A549 (cell line): ENCODE measurements at regions not wholly inside any gene's neighbourhood (a gene's known extent, or its start where the extent isn't known, plus 50 kb on each side); places are given as distances from the start of the nearest gene placed in this dataset.

ENCODE experiments used
- ATAC-seq, 2 experiments: fragments of 200-7000 bp in 1 of 2; fragments of >200 bp in 1 of 2; cut with Nextera tagmentation in 1 of 2; cut with Tn5 transposase in 1 of 2; 3 replicates each; pipeline versions ENCODE4 v1.8.0 to v1.9.1; 2018 to 2020; ENCODE audit warnings: mild to moderate bottlenecking in 1 of 2, moderate library complexity in 1 of 2
- CTCF ChIA-PET: fragments of 300-600 bp; sonication (Branson Sonifier 250); formaldehyde crosslinking; extraction: SDS; loops from one replicate; lab custom pipeline; 2021; ENCODE audit warnings: antibody characterized with exemption, inconsistent platforms; lab: Yijun Ruan, JAX
- POLR2A ChIA-PET: fragments of 350-600 bp; formaldehyde crosslinking; extraction: SDS; loops from one replicate; lab custom pipeline; 2021; ENCODE audit warnings: antibody characterized with exemption, inconsistent platforms; lab: Yijun Ruan, JAX
- DNase-seq, 2 experiments: peaks; one replicate each; pipeline versions ENCODE4 v3.0.0 to v3.0.0-alpha.2; 2011 to 2016; ENCODE audit warnings: low read depth in 1 of 2, low spot score in 1 of 2
- FAIRE-seq: peaks from 2 replicates; lab custom pipeline; 2011; peaks lifted over from hg19 to GRCh38; lab: Jason Lieb, UNC
- H3K27ac ChIP-seq, 2 experiments: fragments of >200 bp; sonication (Bioruptor Twin); formaldehyde crosslinking; 3 replicates each; pipeline ENCODE4 v1.5.1; 2016 to 2017
- H3K4me1 ChIP-seq: fragments of >200 bp; sonication (Bioruptor Twin); formaldehyde crosslinking; 3 replicates; pipeline ENCODE4 v1.6.1; 2016
- H3K4me2 ChIP-seq: fragments of >200 bp; sonication (Bioruptor Twin); formaldehyde crosslinking; 3 replicates; pipeline ENCODE4 v1.6.1; 2016
- H3K4me3 ChIP-seq: fragments of >200 bp; sonication (Bioruptor Twin); formaldehyde crosslinking; 3 replicates; pipeline ENCODE4 v1.5.1; 2016
- H3K9me3 ChIP-seq: fragments of >200 bp; sonication (Bioruptor Twin); formaldehyde crosslinking; 3 replicates; pipeline ENCODE4 v1.6.1; 2016
- BHLHE40 ChIP-seq: IDR thresholded peaks from 2 replicates; pipeline ENCODE4 v1.6.1; 2012; ENCODE audit warnings: low read depth, low read length, inconsistent platforms
- CHD2 ChIP-seq: fragments of 150-350 bp; IDR thresholded peaks from 2 replicates; pipeline ENCODE4 v1.6.1; 2014; ENCODE audit warnings: low read length; ENCODE audit not compliant: partially characterized antibody
- CHD4 ChIP-seq: fragments of 200-600 bp; sonication (generic); IDR thresholded peaks from 2 replicates; pipeline ENCODE4 v1.6.1; 2016; ENCODE audit warnings: antibody characterized with exemption, mild to moderate bottlenecking, borderline replicate concordance
- EHF ChIP-seq: fragments of 250-450 bp; sonication (Bioruptor Pico); IDR thresholded peaks from 2 replicates; pipeline ENCODE4 v1.5.0; 2020; ENCODE audit warnings: mild to moderate bottlenecking
- ESRRA ChIP-seq: fragments of 150-350 bp; IDR thresholded peaks from 2 replicates; pipeline ENCODE4 v1.6.1; 2014; ENCODE audit warnings: mild to moderate bottlenecking, low read length, borderline replicate concordance
- FOSB ChIP-seq: fragments of 250-450 bp; sonication (Bioruptor Pico); IDR thresholded peaks from 2 replicates; pipeline ENCODE4 v1.5.0; 2020; ENCODE audit warnings: mild to moderate bottlenecking, moderate library complexity
- FOSL2 ChIP-seq, 2 experiments: fragments of 450-650 bp in 1 of 2; fragments of >200 bp in 1 of 2; sonication (Bioruptor Twin) in 1 of 2; formaldehyde crosslinking; IDR thresholded peaks; 2 replicates each; pipeline versions ENCODE4 v1.5.0 to v1.6.1; 2016 to 2020; ENCODE audit warnings: mild to moderate bottlenecking in 1 of 2, moderate library complexity in 1 of 2
- GATA3 ChIP-seq: IDR thresholded peaks from 2 replicates; pipeline ENCODE4 v1.6.1; 2012; ENCODE audit warnings: borderline replicate concordance
- HDAC2 ChIP-seq: fragments of 200-600 bp; sonication (generic); IDR thresholded peaks from 2 replicates; pipeline ENCODE4 v1.6.1; 2016
- HOXB13 ChIP-seq: fragments of 250-450 bp; sonication (Bioruptor Pico); IDR thresholded peaks from 2 replicates; pipeline ENCODE4 v1.5.0; 2020; ENCODE audit warnings: low read depth, mild to moderate bottlenecking, moderate library complexity
- HOXB5 ChIP-seq: fragments of 250-450 bp; sonication (Bioruptor Pico); IDR thresholded peaks from 2 replicates; pipeline ENCODE4 v1.5.0; 2020; ENCODE audit warnings: mild to moderate bottlenecking, moderate library complexity
- KDM1A ChIP-seq: fragments of 200-600 bp; sonication (generic); IDR thresholded peaks from 2 replicates; pipeline ENCODE4 v1.6.1; 2016; ENCODE audit warnings: low read depth, mild to moderate bottlenecking
- MYC ChIP-seq: IDR thresholded peaks from 2 replicates; pipeline ENCODE4 v1.6.1; 2012; ENCODE audit warnings: mild to moderate bottlenecking, inconsistent platforms, low read length, improper control_type of control experiment, borderline replicate concordance
- NFE2L2 ChIP-seq: fragments of 150-350 bp; conservative IDR thresholded peaks from 2 replicates; pipeline ENCODE4 v1.6.1; 2014; ENCODE audit warnings: low read length
- NPAS2 ChIP-seq: fragments of 250-450 bp; sonication (Bioruptor Pico); IDR thresholded peaks from 2 replicates; pipeline ENCODE4 v1.8.0; 2022; ENCODE audit warnings: mild to moderate bottlenecking, moderate library complexity, borderline replicate concordance
- RARB ChIP-seq: fragments of 250-450 bp; sonication (Bioruptor Pico); IDR thresholded peaks from 2 replicates; pipeline ENCODE4 v1.8.0; 2021; ENCODE audit warnings: mild to moderate bottlenecking, moderate library complexity
- RCOR1 ChIP-seq: fragments of 150-350 bp; IDR thresholded peaks from 2 replicates; pipeline ENCODE4 v1.6.1; 2014; ENCODE audit warnings: antibody characterized with exemption, low read length, low read depth
- RFX5 ChIP-seq: fragments of 450-650 bp; IDR thresholded peaks from 2 replicates; pipeline ENCODE4 v1.7.1; 2014; ENCODE audit warnings: antibody characterized with exemption, mild to moderate bottlenecking, moderate library complexity
- SMC3 ChIP-seq: fragments of >200 bp; sonication (Bioruptor Twin); formaldehyde crosslinking; IDR thresholded peaks from 3 replicates; pipeline ENCODE4 v1.6.1; 2018; ENCODE audit warnings: inconsistent platforms
- TP53 ChIP-seq: fragments of 250-450 bp; sonication (Bioruptor Pico); IDR thresholded peaks from 2 replicates; pipeline ENCODE4 v1.5.0; 2021; ENCODE audit warnings: mild to moderate bottlenecking, moderate library complexity
- ZFP36 ChIP-seq: fragments of 450-650 bp; IDR thresholded peaks from 2 replicates; pipeline ENCODE4 v1.6.1; 2014; ENCODE audit warnings: borderline replicate concordance; ENCODE audit not compliant: partially characterized antibody
- WGBS: methylation state at CpG from one replicate; pipeline ENCODE4 v1.1.6; 2017; ENCODE audit errors: missing lambda C conversion rate; 5-methylcytosine and 5-hydroxymethylcytosine counted together
- TF ChIP-seq, protein P1 (sequence below): IDR thresholded peaks from 2 replicates; pipeline ENCODE4 v1.6.1; 2012
- TF ChIP-seq, protein P2 (sequence below): fragments of 250-450 bp; sonication (Bioruptor Pico); IDR thresholded peaks from 2 replicates; pipeline ENCODE4 v1.5.0; 2020; ENCODE audit warnings: low read depth, mild to moderate bottlenecking, moderate library complexity
- TF ChIP-seq, protein P3 (sequence below): fragments of >200 bp; sonication (Bioruptor Twin); formaldehyde crosslinking; IDR thresholded peaks from 3 replicates; pipeline ENCODE4 v1.5.1; 2016
- TF ChIP-seq, protein P4 (sequence below): IDR thresholded peaks from 2 replicates; pipeline ENCODE4 v1.6.1; 2012

DNA sequence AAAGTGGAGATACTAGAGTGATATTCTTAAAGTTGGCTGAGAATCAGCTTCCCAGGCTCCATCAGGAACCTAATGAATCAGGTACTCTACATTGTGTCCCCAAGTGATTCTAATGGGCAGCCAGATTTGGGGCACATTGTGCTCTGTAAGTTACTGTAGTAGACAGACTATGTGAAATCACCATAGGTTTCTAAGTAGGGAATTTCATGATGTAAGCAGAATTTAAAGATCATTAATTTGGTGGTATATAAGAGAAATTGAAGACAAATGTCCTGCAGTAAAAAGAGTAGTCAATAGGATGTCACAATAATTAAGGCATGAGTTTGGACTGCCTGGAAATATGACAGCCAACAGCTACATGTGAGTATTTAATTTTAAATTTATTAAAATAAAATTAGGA is 602.4 kb upstream of the ACVR2A start (continued):
- TF ChIP-seq, protein P1, sequence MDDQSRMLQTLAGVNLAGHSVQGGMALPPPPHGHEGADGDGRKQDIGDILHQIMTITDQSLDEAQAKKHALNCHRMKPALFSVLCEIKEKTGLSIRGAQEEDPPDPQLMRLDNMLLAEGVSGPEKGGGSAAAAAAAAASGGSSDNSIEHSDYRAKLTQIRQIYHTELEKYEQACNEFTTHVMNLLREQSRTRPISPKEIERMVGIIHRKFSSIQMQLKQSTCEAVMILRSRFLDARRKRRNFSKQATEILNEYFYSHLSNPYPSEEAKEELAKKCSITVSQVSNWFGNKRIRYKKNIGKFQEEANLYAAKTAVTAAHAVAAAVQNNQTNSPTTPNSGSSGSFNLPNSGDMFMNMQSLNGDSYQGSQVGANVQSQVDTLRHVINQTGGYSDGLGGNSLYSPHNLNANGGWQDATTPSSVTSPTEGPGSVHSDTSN = no peak
- TF ChIP-seq CHD4 (no peak), EHF (no peak), GATA3 (no peak), RCOR1 (no peak), CHD2 (no peak), HDAC2 (no peak), HOXB5 (CRISPR knock-in tag) (no peak), ZFP36 (no peak), SMC3 (no peak)

DNA sequence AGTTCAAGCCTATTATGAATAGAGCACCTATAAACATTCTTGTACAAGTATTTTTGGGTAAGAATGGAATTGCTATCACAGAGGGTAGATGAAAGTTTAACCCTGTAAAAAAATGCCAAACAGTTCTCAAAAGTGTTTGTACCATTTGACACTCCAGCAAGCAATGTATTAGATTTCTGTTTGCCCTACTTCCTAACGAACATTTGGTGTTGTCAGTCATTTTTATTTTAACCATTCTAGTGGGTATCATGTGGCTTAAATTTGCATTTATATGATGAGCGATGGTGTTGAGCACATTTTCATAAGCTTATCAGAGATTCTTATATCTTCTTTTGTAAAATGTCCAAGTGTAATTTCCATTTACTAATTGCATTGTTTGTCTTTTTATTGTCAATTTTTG is 608.2 kb upstream of the ACVR2A start:
- no peak overlapping the region for H3K27ac ChIP-seq
- no peak for DNase-seq
- H3K9me3 ChIP-seq = no peaks in the 10 kb centered on the region
- H3K4me3 ChIP-seq = no peak overlapping the region
- 17% methylated on average over 2 of the region's 2 CpGs for WGBS
- no peaks in the 10 kb centered on the region for H3K4me1 ChIP-seq
- ChIA-PET CTCF (no interaction called here), POLR2A (no interaction called here)
- H3K4me2 ChIP-seq = no peak overlapping the region
- no peak for TF ChIP-seq MYC
- no peak for TF ChIP-seq RARB (CRISPR knock-in tag)
- TF ChIP-seq, protein P2, sequence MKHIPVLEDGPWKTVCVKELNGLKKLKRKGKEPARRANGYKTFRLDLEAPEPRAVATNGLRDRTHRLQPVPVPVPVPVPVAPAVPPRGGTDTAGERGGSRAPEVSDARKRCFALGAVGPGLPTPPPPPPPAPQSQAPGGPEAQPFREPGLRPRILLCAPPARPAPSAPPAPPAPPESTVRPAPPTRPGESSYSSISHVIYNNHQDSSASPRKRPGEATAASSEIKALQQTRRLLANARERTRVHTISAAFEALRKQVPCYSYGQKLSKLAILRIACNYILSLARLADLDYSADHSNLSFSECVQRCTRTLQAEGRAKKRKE (CRISPR knock-in tag) = no peak
- TF ChIP-seq ESRRA = no peak
- TF ChIP-seq BHLHE40 = no peak
- no peak for TF ChIP-seq HOXB13 (CRISPR knock-in tag)
- TF ChIP-seq NPAS2 (CRISPR knock-in tag) = no peak
- no peak for TF ChIP-seq NFE2L2
- no peak for TF ChIP-seq RFX5
- TF ChIP-seq, protein P3, sequence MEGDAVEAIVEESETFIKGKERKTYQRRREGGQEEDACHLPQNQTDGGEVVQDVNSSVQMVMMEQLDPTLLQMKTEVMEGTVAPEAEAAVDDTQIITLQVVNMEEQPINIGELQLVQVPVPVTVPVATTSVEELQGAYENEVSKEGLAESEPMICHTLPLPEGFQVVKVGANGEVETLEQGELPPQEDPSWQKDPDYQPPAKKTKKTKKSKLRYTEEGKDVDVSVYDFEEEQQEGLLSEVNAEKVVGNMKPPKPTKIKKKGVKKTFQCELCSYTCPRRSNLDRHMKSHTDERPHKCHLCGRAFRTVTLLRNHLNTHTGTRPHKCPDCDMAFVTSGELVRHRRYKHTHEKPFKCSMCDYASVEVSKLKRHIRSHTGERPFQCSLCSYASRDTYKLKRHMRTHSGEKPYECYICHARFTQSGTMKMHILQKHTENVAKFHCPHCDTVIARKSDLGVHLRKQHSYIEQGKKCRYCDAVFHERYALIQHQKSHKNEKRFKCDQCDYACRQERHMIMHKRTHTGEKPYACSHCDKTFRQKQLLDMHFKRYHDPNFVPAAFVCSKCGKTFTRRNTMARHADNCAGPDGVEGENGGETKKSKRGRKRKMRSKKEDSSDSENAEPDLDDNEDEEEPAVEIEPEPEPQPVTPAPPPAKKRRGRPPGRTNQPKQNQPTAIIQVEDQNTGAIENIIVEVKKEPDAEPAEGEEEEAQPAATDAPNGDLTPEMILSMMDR = no peak
- TF ChIP-seq SMC3 = no peak
- no peak for TF ChIP-seq RCOR1
- no peak for TF ChIP-seq HDAC2
- TF ChIP-seq, protein P4, sequence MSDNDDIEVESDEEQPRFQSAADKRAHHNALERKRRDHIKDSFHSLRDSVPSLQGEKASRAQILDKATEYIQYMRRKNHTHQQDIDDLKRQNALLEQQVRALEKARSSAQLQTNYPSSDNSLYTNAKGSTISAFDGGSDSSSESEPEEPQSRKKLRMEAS = no peak
- TF ChIP-seq TP53 = no peak
- no peak for TF ChIP-seq FOSL2 (IDR thresholded peaks at IDR 0.05)
- no peak for TF ChIP-seq FOSL2 (CRISPR knock-in tag; IDR thresholded peaks at IDR 0.05)
- no peak for TF ChIP-seq ZFP36
- no peak for TF ChIP-seq KDM1A
- no peak for TF ChIP-seq FOSB (CRISPR knock-in tag)
- ATAC-seq = no peak
- no peak for FAIRE-seq
